ENCODE measurements at regions not wholly inside any gene's neighbourhood (a gene's known extent, or its start where the extent isn't known, plus 50 kb on each side); places are given as distances from the start of the nearest gene placed in this dataset.

DNA sequence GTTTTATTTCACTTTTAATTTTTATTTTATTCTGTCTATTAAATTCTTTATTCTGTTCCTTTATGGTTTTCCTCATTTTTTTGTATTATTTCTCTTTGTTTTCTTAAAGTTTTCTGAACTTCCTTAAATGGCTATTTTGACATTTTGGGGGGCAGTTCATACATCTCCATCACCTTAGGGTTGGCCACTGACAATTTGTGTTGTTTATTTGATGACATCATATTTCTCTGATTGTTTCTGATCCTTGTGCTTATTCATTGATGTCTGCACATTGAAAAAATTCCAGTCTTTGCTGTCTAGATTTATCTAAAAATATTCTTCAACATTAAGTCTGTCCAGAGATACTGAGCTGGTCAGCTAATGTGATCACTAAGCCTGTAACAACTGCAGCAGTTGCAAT lies 379.5 kb upstream of the EYS start:
- Mint-ChIP-seq H3K27me3 (ENCODE audit: low read depth) (no peaks in the 10 kb centered on the region), H3K4me3 (no peak overlapping the region), H3K36me3 (ENCODE audit: low read depth) (no peaks in the 10 kb centered on the region), H3K27ac (no peak overlapping the region), H3K4me1 (no peaks in the 10 kb centered on the region), H3K9me3 (peaks cover 34% of the 10 kb centered on the region)
- TF ChIP-seq, protein P1, sequence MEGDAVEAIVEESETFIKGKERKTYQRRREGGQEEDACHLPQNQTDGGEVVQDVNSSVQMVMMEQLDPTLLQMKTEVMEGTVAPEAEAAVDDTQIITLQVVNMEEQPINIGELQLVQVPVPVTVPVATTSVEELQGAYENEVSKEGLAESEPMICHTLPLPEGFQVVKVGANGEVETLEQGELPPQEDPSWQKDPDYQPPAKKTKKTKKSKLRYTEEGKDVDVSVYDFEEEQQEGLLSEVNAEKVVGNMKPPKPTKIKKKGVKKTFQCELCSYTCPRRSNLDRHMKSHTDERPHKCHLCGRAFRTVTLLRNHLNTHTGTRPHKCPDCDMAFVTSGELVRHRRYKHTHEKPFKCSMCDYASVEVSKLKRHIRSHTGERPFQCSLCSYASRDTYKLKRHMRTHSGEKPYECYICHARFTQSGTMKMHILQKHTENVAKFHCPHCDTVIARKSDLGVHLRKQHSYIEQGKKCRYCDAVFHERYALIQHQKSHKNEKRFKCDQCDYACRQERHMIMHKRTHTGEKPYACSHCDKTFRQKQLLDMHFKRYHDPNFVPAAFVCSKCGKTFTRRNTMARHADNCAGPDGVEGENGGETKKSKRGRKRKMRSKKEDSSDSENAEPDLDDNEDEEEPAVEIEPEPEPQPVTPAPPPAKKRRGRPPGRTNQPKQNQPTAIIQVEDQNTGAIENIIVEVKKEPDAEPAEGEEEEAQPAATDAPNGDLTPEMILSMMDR (IDR thresholded peaks at IDR 0.05; ENCODE audit: unreplicated experiment in 3 of 3): no peak

GRCh38 chr6:66082914-66083313 lies 375.9 kb upstream of the EYS start:
- no peaks in the 10 kb centered on the region for H3K36me3 Mint-ChIP-seq (ENCODE audit: low read depth)
- TF ChIP-seq, protein P1 (IDR thresholded peaks at IDR 0.05; ENCODE audit: unreplicated experiment in 3 of 3): no peak
- H3K4me1 Mint-ChIP-seq: no peaks in the 10 kb centered on the region
- H3K27ac Mint-ChIP-seq: no peak overlapping the region
- H3K4me3 Mint-ChIP-seq: no peak overlapping the region
- H3K9me3 Mint-ChIP-seq: peaks cover 34% of the 10 kb centered on the region
- H3K27me3 Mint-ChIP-seq (ENCODE audit: low read depth): no peaks in the 10 kb centered on the region

DNA sequence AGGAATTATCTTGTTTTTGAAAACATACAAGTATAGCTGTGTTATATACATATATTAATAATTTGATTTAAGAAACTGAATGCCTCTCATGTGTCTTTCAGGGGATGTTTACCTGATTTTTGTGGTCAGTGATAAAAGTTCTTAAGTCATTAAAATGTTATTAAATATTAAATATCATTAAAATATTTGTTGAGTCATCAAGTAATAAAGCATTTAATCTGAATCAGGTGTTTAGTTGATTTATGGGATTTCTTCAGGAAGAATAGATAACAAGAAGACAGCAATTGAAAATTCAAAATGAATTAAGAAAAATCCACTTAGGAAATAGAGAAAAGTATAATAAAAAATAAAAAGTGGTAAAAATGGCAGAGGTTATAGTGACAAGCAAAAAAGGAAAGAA lies 361.9 kb upstream of the EYS start:
- no peaks in the 10 kb centered on the region for H3K36me3 Mint-ChIP-seq (ENCODE audit: low read depth)
- TF ChIP-seq, protein P1 (IDR thresholded peaks at IDR 0.05; ENCODE audit: unreplicated experiment in 3 of 3): no peak

GRCh38 chr6:66068033-66068432 lies 361.0 kb upstream of the EYS start:
- Mint-ChIP-seq H3K27me3 (ENCODE audit: low read depth) (no peaks in the 10 kb centered on the region), H3K4me3 (no peak overlapping the region), H3K4me1 (peaks cover 4% of the 10 kb centered on the region), H3K9me3 (peaks cover 1% of the 10 kb centered on the region), H3K27ac (no peak overlapping the region), H3K36me3 (ENCODE audit: low read depth) (no peaks in the 10 kb centered on the region)
- TF ChIP-seq, protein P1 (IDR thresholded peaks at IDR 0.05; ENCODE audit: unreplicated experiment in 3 of 3): no peak

More for the DNA sequence above, 361.9 kb upstream of the EYS start:
- Mint-ChIP-seq H3K27ac (no peak overlapping the region), H3K27me3 (ENCODE audit: low read depth) (no peaks in the 10 kb centered on the region), H3K9me3 (no peaks in the 10 kb centered on the region), H3K4me1 (peaks cover 4% of the 10 kb centered on the region), H3K4me3 (no peak overlapping the region)

- TF ChIP-seq, protein P1 (IDR thresholded peaks at IDR 0.05; ENCODE audit: unreplicated experiment in 3 of 3): no peak
- Mint-ChIP-seq H3K4me3 (no peak overlapping the region), H3K9me3 (peaks cover 4% of the 10 kb centered on the region), H3K27ac (no peak overlapping the region), H3K27me3 (ENCODE audit: low read depth) (no peaks in the 10 kb centered on the region), H3K36me3 (ENCODE audit: low read depth) (no peaks in the 10 kb centered on the region), H3K4me1 (peaks cover under 1% of the 10 kb centered on the region)
Observed at GRCh38 chr6:66065313-66065712, 358.3 kb upstream of the EYS start.

- Mint-ChIP-seq H3K4me3 (no peak overlapping the region), H3K9me3 (no peaks in the 10 kb centered on the region), H3K4me1 (no peaks in the 10 kb centered on the region), H3K27me3 (ENCODE audit: low read depth) (no peaks in the 10 kb centered on the region), H3K36me3 (ENCODE audit: low read depth) (no peaks in the 10 kb centered on the region), H3K27ac (no peak overlapping the region)
- TF ChIP-seq, protein P1 (IDR thresholded peaks at IDR 0.05; ENCODE audit: unreplicated experiment in 3 of 3): no peak
Observed at GRCh38 chr6:66057034-66057433, 350.0 kb upstream of the EYS start.

All from nephron (organoid).